BLaER1 treated with 17β-estradiol and CSF1 and Interleukin-3, amounts not matched to agents 10 nM and 100 nM (cell line): ENCODE measurements at regions not wholly inside any gene's neighbourhood (a gene's known extent, or its start where the extent isn't known, plus 50 kb on each side); places are given as distances from the start of the nearest gene placed in this dataset.
"Not testable (repeated sequence)": the region's sequence is repeated elsewhere in the genome, so short reads cannot be mapped to it uniquely, and the experiment has no call there.

ENCODE experiments used
- H3K27ac ChIP-seq, 11 experiments: shearing (Covaris generic); formaldehyde crosslinking; 2 replicates each; pipeline ENCODE4 v1.8.1; 2022
- H3K27me3 ChIP-seq, 11 experiments: shearing (Covaris generic); formaldehyde crosslinking; 2 replicates each; pipeline ENCODE4 v1.8.1; 2022
- H3K36me3 ChIP-seq, 11 experiments: shearing (Covaris generic); formaldehyde crosslinking; 2 replicates each; pipeline ENCODE4 v1.8.1; 2022
- H3K4me1 ChIP-seq, 10 experiments: shearing (Covaris generic); formaldehyde crosslinking; 2 replicates each; pipeline ENCODE4 v1.8.1; 2022
- H3K4me2 ChIP-seq, 11 experiments: shearing (Covaris generic); formaldehyde crosslinking; 2 replicates each; pipeline ENCODE4 v1.8.1; 2022
- H3K4me3 ChIP-seq, 10 experiments: shearing (Covaris generic); formaldehyde crosslinking; 2 replicates each; pipeline ENCODE4 v1.8.1; 2022
- H3K9ac ChIP-seq, 11 experiments: shearing (Covaris generic); formaldehyde crosslinking; 2 replicates each; pipeline ENCODE4 v1.8.1; 2022
- H3K9me3 ChIP-seq, 11 experiments: shearing (Covaris generic); formaldehyde crosslinking; replicated peaks in 1 of 11; 2 replicates each; pipeline ENCODE4 v1.8.1; 2022
- H4K20me1 ChIP-seq, 11 experiments: shearing (Covaris generic); formaldehyde crosslinking; 2 replicates each; pipeline ENCODE4 v1.8.1; 2022
- Cebpa-rat ChIP-seq, 11 experiments: shearing (Covaris generic); IDR thresholded peaks; 2 replicates each; pipeline ENCODE4 v1.8.1; 2022

DNA sequence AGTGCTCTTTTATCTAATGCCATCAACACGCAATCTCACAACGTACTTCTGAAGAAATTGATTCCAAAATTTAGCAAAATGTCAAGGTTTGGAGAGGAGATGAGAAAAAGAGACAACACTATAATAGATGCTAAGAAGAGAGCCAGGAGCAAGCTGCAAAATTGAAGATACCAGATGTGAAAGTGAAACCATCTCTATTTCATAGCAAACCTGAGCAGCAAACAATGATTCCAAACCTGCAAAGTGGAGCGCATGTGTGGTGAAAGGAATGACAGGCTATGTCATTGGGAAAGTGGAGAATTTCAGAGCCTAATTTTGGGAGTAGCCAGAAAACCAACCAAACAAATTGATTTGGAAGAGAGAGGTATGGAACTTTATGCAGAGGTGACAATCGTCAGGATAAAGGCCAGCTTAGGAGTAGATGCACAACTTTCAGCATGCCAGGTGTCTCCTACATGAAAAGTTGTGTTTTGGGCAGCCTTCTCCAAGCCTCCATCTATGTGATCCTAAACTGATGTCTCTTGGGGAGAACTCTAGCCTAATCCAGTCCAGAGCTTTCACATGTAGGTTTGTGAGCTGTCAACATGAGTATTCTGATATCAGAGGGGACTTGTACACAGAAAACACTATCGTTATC is 158.4 kb upstream of the FNDC3A start:
- Histone ChIP-seq H3K4me1 (peaks cover 0 to 12% (median 0%) of the 10 kb centered on the region in 10 experiments; a peak in 6 of 20 replicates), H3K4me3 (no peak overlapping the region), H3K4me2 (peak overlapping the region in 4 of 11 experiments; percentile 7 to 31 (median 12); a peak in 1 of 22 replicates), H3K9me3 (no peaks in the 10 kb centered on the region), H3K36me3 (no peaks in the 10 kb centered on the region), H3K27ac (no peak overlapping the region), H4K20me1 (no peaks in the 10 kb centered on the region), H3K9ac (no peak overlapping the region), H3K27me3 (no peaks in the 10 kb centered on the region)
- TF ChIP-seq Cebpa-rat (IDR thresholded peaks at IDR 0.05) = no peak

DNA sequence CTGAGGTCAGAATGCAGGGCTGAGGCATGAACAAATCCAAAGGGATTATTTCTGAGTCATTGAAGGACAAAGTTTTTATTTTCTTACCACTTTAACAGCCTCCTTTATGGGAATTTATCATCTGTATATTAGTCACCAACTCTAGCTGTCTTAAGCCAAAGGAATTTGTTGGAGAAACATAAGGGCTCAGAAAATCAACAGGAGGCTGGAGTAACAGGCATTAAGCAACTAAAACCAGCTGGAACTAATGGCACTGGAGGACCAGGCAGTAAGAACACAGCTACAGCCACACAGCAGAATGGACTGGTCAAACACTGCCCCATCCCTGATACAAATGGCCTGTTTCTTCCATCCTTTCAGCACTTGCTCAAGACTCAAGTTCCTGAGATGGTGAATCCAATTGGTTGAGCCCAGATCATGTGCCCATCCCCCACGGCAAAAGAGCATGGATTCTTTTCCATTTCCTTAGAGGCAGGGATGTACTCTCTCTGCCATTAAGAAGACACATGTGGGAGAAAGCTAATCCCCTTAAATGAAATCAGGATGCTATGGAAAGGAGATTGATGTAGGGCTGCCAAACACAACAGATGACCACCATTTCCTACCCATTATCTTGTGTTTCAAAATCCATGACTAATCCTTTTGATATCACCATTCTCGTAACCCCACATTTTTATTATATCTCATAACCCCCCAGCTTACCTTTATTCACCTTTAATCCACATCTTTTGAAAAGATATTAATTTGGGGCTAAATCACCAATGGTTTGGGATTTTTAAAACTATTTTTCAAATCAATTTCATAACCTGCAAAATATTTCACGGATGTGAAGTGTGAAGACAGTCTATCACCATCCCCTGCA is 157.0 kb upstream of the FNDC3A start:
- H3K9me3 ChIP-seq = no peaks in the 10 kb centered on the region
- no peaks in the 10 kb centered on the region for H3K36me3 ChIP-seq
- TF ChIP-seq Cebpa-rat (IDR thresholded peaks at IDR 0.05) = no peak
- H3K9ac ChIP-seq = no peak overlapping the region
- no peak overlapping the region for H3K4me2 ChIP-seq
- H3K4me3 ChIP-seq = no peak overlapping the region
- no peak overlapping the region for H3K27ac ChIP-seq
- no peaks in the 10 kb centered on the region for H4K20me1 ChIP-seq
- peaks cover 0 to 12% (median 0%) of the 10 kb centered on the region in 10 experiments; a peak in 6 of 20 replicates for H3K4me1 ChIP-seq
- H3K27me3 ChIP-seq = no peaks in the 10 kb centered on the region

DNA sequence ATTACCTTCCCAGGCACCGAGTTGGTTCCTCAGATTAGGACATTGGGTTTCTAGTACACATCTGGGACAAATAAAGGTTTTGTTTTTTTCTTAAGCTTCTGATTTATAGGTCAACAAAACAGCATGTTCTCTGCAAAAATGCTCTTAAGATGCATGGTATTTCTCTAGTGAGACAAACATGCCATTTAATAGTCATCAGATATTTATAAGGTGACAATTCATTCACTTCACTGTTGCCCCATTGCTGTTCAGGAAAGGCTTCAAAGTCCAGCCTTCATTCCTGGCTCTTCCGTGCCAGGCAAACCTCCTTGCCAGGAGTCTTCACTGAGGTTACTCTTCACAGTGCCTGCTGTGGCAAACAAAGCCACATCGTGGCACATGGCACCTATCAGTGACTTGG is 156.3 kb upstream of the FNDC3A start:
- H3K4me3 ChIP-seq = no peak overlapping the region
- no peaks in the 10 kb centered on the region for H3K36me3 ChIP-seq
- H3K4me2 ChIP-seq = no peak overlapping the region
- peaks cover 0 to 12% (median 0%) of the 10 kb centered on the region in 10 experiments; a peak in 6 of 20 replicates for H3K4me1 ChIP-seq
- H3K27ac ChIP-seq = no peak overlapping the region
- no peaks in the 10 kb centered on the region for H3K9me3 ChIP-seq
- TF ChIP-seq Cebpa-rat (IDR thresholded peaks at IDR 0.05) = no peak
- H3K27me3 ChIP-seq = no peaks in the 10 kb centered on the region
- no peak overlapping the region for H3K9ac ChIP-seq
- no peaks in the 10 kb centered on the region for H4K20me1 ChIP-seq

DNA sequence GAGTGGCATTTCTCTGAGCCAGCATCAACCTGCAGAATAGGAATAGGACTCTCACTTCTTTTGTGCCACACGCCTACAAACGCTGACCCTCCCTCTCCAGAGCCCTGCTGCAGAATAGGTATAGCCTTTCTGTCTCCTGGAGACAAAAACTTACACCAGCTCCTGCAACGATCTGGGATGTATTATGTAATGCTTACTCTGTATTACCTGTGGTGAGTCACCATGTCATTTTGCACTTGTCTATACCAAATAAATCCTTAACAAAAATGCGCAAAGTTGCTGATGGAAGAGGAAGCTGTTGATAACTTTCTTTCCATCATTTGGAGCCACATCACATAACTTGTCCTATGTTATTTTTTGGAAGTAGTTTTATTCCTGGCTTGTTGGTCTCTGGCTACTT is 155.8 kb upstream of the FNDC3A start:
- TF ChIP-seq Cebpa-rat (IDR thresholded peaks at IDR 0.05) = no peak
- Histone ChIP-seq H3K36me3 (no peaks in the 10 kb centered on the region), H3K4me1 (peaks cover 0 to 12% (median 0%) of the 10 kb centered on the region in 10 experiments; a peak in 6 of 20 replicates), H3K9ac (no peak overlapping the region), H4K20me1 (no peaks in the 10 kb centered on the region), H3K4me2 (no peak overlapping the region), H3K27ac (no peak overlapping the region), H3K4me3 (no peak overlapping the region), H3K9me3 (no peaks in the 10 kb centered on the region), H3K27me3 (no peaks in the 10 kb centered on the region)

DNA sequence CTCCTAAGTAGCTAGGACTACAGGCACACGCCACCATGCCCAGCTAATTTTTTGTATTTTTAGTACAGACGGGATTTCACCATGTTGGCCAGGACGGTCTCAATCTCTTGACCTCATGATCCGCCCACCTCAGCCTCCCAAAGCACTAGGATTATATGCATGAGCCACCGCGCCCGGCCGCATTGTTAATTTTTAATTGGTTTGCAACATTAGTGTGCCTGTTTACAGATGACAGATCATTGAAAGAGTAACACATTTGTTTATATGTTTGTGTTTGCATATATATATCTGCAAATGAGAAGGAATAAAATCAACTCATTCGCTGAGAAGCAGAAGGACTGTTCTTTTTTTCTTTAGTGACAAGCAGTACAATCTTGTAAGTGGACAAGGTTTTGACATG is 152.2 kb upstream of the FNDC3A start:
- H3K4me3 ChIP-seq, H3K27ac ChIP-seq, H3K9ac ChIP-seq, H3K4me2 ChIP-seq, H3K4me1 ChIP-seq, H4K20me1 ChIP-seq, H3K36me3 ChIP-seq: not testable (repeated sequence)
- peaks cover 21 to 34% (median 25%) of the 10 kb centered on the region in 11 experiments for H3K9me3 ChIP-seq
- peaks cover 0 to 14% (median 0%) of the 10 kb centered on the region in 11 experiments; a peak in 4 of 22 replicates for H3K27me3 ChIP-seq

DNA sequence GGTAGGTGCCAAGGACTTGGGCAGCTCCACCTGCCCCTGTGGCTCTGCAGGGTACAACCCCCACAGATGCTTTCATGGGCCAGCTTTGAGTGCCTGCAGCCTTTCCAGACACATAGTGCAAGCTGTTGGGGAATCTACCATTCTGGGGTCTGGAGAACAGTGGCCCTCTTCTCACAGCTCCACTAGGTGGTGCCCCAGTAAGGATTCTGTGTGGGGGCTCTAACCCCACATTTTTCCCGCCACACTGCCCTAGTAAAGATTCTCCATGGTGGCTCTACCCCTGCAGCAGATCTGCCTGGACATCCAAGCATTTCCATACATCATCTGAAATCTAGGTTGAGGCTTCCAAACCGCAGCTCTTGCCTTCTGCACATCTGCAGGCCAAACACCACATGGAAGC is 149.7 kb upstream of the FNDC3A start:
- peaks cover 0 to 33% (median 0%) of the 10 kb centered on the region in 11 experiments; a peak in 4 of 22 replicates for H3K27me3 ChIP-seq
- no peak for TF ChIP-seq Cebpa-rat (IDR thresholded peaks at IDR 0.05)
- H3K36me3 ChIP-seq = no peaks in the 10 kb centered on the region
- no peaks in the 10 kb centered on the region for H4K20me1 ChIP-seq
- no peak overlapping the region for H3K27ac ChIP-seq
- H3K4me2 ChIP-seq = no peak overlapping the region
- peaks cover 0 to 14% (median 8%) of the 10 kb centered on the region in 10 experiments; a peak in 11 of 20 replicates for H3K4me1 ChIP-seq
- H3K9ac ChIP-seq = no peak overlapping the region
- H3K9me3 ChIP-seq = peaks cover 21 to 39% (median 26%) of the 10 kb centered on the region in 11 experiments
- H3K4me3 ChIP-seq = no peak overlapping the region

DNA sequence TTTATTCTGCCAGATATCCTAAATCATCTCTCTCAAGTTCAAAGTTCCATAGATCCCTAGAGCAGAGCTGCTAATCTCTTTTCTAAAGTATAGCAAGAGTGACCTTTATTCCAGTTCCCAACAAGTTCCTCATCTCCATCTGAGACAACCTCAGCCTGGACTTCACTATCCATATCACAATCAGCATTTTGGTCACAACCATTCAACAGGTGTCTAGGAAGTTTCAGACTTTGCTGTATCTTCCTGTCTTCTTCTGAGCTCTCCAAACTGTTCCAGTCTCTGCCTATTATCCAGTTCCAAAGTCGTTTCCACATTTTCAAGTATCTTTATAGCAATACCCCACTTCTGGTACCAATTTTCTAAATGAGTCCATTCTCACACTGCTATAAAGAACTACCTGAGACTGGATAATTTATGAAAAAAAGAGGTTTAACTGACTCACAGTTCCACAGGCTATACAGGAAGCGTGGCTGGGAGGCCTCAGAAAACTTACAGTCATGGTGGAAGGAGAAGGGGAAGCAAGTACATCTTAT is 148.7 kb upstream of the FNDC3A start:
- peaks cover 0 to 14% (median 8%) of the 10 kb centered on the region in 10 experiments; a peak in 11 of 20 replicates for H3K4me1 ChIP-seq
- not testable (repeated sequence) for H3K36me3 ChIP-seq, H3K9ac ChIP-seq, H3K27ac ChIP-seq, H4K20me1 ChIP-seq, H3K4me2 ChIP-seq, H3K4me3 ChIP-seq
- H3K27me3 ChIP-seq = peaks cover 0 to 36% (median 0%) of the 10 kb centered on the region in 11 experiments; a peak in 4 of 22 replicates
- H3K9me3 ChIP-seq = peaks cover 22 to 49% (median 35%) of the 10 kb centered on the region in 11 experiments

DNA sequence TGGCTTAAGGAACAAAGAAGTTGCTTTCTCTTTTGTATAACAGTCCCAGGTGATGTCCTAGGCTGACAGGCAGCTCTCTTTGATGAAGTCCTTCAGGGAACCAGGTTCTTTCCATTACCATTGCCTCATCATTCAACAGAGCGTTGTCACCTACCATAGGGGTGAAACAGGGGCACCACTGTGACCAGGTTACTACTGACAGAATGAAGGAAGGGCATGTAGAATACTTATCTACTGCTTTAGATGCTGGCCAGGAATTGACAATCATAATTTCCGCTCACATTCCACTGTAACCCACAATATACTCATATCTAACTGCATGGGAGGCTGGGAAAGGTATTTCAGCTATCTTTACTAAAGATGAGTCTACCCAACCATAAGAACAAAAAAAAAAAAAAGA is 148.0 kb upstream of the FNDC3A start:
- peaks cover 0 to 43% (median 0%) of the 10 kb centered on the region in 11 experiments; a peak in 4 of 22 replicates for H3K27me3 ChIP-seq
- H3K4me1 ChIP-seq = peaks cover 0 to 14% (median 8%) of the 10 kb centered on the region in 10 experiments; a peak in 11 of 20 replicates
- TF ChIP-seq Cebpa-rat (IDR thresholded peaks at IDR 0.05) = no peak
- H3K4me2 ChIP-seq = no peak overlapping the region
- peaks cover 23 to 56% (median 42%) of the 10 kb centered on the region in 11 experiments for H3K9me3 ChIP-seq
- H3K9ac ChIP-seq = no peak overlapping the region
- H3K4me3 ChIP-seq = no peak overlapping the region
- H3K27ac ChIP-seq = no peak overlapping the region
- no peaks in the 10 kb centered on the region for H4K20me1 ChIP-seq
- peaks cover 0 to 6% (median 0%) of the 10 kb centered on the region in 11 experiments; a peak in 1 of 22 replicates for H3K36me3 ChIP-seq

DNA sequence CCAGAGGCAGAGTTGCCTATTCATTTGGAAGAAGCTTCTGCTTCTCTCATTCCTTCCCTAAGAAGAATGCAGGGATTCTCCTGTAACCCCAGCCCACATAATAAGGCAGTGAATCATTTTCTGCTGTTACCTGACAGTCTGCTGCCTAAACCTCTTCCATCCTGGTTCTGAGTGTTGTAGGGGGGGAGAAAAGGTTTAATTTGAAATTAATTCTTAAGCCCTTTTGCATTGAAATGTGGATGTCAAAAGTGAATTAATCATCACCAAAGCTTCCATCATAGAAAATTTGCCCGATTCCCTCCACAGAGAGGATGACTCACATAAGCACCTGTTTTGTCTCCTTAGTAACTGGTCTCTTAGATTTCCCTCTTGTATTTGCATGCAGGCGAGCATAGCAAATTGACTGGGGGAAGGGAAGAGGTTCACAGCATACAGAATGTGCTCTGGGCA is 146.7 kb upstream of the FNDC3A start:
- TF ChIP-seq Cebpa-rat (IDR thresholded peaks at IDR 0.05) = no peak
- Histone ChIP-seq H3K4me1 (peaks cover 0 to 14% (median 8%) of the 10 kb centered on the region in 10 experiments; a peak in 11 of 20 replicates), H3K9me3 (peaks cover 36 to 69% (median 55%) of the 10 kb centered on the region in 11 experiments), H3K27ac (no peak overlapping the region), H3K9ac (no peak overlapping the region), H3K36me3 (peaks cover 0 to 6% (median 0%) of the 10 kb centered on the region in 11 experiments; a peak in 1 of 22 replicates), H3K4me2 (peak overlapping the region in 6 of 11 experiments; percentile 11 to 38 (median 18); a peak in 7 of 22 replicates), H3K4me3 (no peak overlapping the region), H4K20me1 (no peaks in the 10 kb centered on the region), H3K27me3 (peaks cover 0 to 43% (median 0%) of the 10 kb centered on the region in 11 experiments; a peak in 4 of 22 replicates)
